ENCODE measurements at regions not wholly inside any gene's neighbourhood (a gene's known extent, or its start where the extent isn't known, plus 50 kb on each side); places are given as distances from the start of the nearest gene placed in this dataset.

DNA sequence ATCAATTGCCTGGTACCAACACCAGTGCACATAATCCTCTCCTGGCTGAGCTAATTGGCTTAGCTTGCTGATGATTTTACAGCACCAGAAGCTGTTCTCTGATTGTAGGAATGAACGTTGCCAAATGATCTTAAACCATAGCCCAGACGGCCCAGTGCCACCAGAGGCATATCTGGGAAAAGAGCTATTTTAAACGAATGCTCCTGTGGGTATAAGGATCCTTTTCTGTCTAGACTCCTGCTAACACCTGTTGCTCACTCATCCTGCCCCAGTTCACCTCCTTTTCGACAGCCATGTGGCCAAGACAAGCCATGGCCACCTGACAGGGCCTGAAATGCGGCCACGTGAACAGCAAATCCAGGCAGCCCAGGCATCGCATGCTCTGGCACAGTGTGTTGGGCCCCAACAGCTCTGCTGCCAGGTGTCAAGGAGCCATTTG is 289.9 kb upstream of the SLC30A5 start:
- TF ChIP-seq, protein P1, sequence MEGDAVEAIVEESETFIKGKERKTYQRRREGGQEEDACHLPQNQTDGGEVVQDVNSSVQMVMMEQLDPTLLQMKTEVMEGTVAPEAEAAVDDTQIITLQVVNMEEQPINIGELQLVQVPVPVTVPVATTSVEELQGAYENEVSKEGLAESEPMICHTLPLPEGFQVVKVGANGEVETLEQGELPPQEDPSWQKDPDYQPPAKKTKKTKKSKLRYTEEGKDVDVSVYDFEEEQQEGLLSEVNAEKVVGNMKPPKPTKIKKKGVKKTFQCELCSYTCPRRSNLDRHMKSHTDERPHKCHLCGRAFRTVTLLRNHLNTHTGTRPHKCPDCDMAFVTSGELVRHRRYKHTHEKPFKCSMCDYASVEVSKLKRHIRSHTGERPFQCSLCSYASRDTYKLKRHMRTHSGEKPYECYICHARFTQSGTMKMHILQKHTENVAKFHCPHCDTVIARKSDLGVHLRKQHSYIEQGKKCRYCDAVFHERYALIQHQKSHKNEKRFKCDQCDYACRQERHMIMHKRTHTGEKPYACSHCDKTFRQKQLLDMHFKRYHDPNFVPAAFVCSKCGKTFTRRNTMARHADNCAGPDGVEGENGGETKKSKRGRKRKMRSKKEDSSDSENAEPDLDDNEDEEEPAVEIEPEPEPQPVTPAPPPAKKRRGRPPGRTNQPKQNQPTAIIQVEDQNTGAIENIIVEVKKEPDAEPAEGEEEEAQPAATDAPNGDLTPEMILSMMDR (IDR thresholded peaks at IDR 0.05; ENCODE audit: low read depth, low read length), result no peak
- no peak overlapping the region for H3K4me3 ChIP-seq (ENCODE audit: low read depth, low read length)

DNA sequence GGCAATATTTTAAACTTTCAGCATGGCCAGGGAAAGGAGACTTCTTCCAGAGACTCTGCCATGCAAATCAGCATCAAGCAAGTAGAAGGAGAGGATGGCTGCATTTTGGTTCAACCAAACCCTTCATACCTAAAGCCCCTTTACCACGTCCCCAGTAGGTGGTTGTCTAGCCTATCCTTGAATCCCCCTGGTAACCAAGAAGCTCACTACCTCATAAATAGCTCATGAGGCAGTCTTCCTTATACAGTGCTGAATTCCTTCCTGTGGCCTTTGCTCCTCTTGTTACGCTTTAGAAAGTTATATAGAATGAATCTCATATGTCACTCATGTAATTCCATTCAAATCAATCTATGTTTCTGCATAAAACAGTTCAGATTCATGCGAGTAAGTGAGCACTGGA is 289.5 kb upstream of the SLC30A5 start:
- H3K4me3 ChIP-seq (ENCODE audit: low read depth, low read length), result no peak overlapping the region
- TF ChIP-seq, protein P1 (IDR thresholded peaks at IDR 0.05; ENCODE audit: low read depth, low read length), result no peak

DNA sequence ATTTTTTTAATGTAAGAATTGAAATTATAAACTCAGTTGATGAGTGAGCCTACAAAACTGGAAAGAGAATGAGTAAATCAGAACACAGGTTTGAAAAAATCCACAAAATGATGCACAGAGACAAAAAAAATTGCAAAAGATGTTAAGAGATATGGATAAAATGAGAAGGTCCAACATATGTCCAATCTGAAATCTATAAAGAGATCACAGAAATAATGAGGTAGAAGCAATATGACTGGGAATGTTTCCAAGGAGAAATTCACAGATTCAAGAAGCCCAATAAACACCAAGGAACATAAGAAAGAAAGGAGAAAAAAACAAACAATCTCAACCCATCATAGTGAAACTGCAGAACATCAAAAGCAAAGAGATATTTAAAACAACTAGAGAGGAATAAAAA is 288.4 kb upstream of the SLC30A5 start:
- TF ChIP-seq, protein P1 (IDR thresholded peaks at IDR 0.05; ENCODE audit: low read depth, low read length), result no peak
- no peak overlapping the region for H3K4me3 ChIP-seq (ENCODE audit: low read depth, low read length)

DNA sequence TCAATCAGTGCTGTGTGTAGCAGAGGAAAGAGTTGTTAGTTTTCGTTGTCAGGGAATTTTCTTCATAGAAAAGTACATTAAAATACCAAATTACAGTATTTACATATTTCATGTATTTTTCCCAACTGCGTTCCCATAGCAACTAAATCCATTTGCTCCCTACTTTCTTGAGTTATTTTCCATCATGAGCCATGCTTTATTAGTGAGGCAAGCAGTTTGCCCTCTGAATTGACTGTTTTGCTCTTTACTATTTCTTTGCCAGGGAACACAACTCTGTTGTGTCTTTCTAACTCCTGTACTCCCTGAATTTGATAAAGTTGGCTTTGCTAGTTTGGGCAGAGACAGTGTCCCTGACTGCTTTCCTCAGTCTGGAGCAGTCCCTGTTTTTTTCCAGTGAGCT is 276.2 kb upstream of the SLC30A5 start:
- no peak overlapping the region for H3K4me3 ChIP-seq (ENCODE audit: low read depth, low read length)
- TF ChIP-seq, protein P1 (IDR thresholded peaks at IDR 0.05; ENCODE audit: low read depth, low read length), result no peak

DNA sequence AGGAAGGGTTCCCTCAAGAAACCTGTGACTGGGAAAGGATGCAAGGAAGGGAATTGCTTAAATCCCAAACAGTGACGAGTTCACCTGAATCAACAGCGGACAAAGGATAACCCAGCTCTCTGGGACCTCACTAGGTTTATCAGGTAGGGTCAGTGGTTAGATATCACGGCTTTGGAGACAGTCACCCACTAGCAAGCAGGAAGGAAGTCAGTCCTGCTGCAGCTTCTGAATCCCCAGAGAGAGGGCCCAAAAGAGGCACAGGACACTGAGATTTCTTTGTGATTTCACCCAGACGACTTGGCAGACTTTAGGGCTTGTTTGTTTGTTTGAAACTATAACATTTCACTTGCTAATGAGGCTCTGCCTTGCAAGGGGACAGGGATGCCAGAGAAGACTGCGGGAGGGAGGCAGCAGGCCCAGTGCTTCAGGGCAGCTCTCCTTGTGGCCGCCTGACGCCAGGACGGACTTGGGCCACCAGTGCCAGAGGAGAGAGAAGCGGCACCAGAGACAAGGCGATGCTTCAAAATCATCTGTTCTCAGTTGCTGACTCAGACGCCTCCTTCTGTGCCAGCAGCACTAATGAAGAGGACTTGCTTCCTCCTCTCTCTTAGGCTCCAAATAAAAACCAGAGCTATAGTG is 275.6 kb upstream of the SLC30A5 start:
- TF ChIP-seq, protein P1 (IDR thresholded peaks at IDR 0.05; ENCODE audit: low read depth, low read length), result no peak
- H3K4me3 ChIP-seq (ENCODE audit: low read depth, low read length), result no peak overlapping the region

DNA sequence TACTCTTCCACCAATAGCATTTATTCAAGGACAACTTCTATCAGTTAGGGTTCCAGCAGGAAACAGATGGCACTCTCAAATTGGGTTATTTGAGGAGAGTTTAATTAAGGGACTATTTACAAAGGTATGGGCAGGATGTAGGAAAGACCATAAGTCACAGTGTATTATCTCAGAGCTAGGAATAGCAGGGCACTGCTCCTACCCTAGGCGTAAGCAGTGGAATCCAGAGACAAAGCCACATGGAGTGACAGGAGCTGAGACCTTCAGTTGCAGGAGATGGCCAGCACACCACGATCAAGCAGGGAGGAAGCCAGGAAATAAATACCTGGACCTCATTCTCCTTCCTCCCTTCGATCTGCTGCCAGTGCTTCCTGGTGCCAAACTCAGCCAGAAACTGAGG is 274.9 kb upstream of the SLC30A5 start:
- H3K4me3 ChIP-seq (ENCODE audit: low read depth, low read length), result no peak overlapping the region
- TF ChIP-seq, protein P1 (IDR thresholded peaks at IDR 0.05; ENCODE audit: low read depth, low read length), result no peak

DNA sequence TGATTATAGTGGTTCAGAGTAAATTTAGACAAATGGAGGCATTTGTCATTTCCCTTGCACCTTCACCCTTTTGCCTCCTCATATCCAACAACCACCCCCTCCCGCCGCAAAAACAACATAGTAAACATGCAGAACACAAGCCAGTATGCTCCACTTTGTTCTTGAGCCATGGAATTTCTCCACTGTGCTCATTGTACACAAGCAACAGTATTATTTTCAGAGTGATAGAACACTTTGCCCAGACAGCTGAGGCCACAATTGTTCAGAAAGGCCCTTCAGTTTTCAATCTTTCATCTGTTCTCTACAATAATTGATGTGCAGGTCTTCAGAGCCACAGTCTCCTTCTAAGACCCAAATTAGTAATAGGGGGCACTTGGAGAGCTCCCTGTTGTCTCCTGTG is 272.8 kb upstream of the SLC30A5 start:
- TF ChIP-seq, protein P1 (IDR thresholded peaks at IDR 0.05; ENCODE audit: low read depth, low read length), result no peak
- no peak overlapping the region for H3K4me3 ChIP-seq (ENCODE audit: low read depth, low read length)
